ENCODE measurements at regions not wholly inside any gene's neighbourhood (a gene's known extent, or its start where the extent isn't known, plus 50 kb on each side); places are given as distances from the start of the nearest gene placed in this dataset.

- Histone ChIP-seq H3K4me1 (ENCODE audit: control insufficient read depth, insufficient read depth, low read length) (no peaks in the 10 kb centered on the region), H4K20me1 (ENCODE audit: control insufficient read depth, insufficient read depth) (no peaks in the 10 kb centered on the region), H3K4me2 (ENCODE audit: control insufficient read depth, insufficient read depth) (no peak overlapping the region), H3K27me3 (replicated peaks in 1 of 2; ENCODE audit: control insufficient read depth in 2 of 2, insufficient read depth in 2 of 2, low read length in 1 of 2) (no peaks in the 10 kb centered on the region), H3K27ac (ENCODE audit: control insufficient read depth, insufficient read depth) (no peak overlapping the region), H3K9me3 (replicated peaks; ENCODE audit: control insufficient read depth, insufficient read depth, low read length) (no peaks in the 10 kb centered on the region), H3K79me2 (ENCODE audit: control insufficient read depth, insufficient read depth, low read length) (no peaks in the 10 kb centered on the region), H3K9ac (ENCODE audit: control insufficient read depth, insufficient read depth, low read length) (no peak overlapping the region), H3K36me3 (ENCODE audit: control insufficient read depth in 2 of 2, insufficient read depth in 2 of 2, low read length in 1 of 2) (no peaks in the 10 kb centered on the region), H2AFZ (ENCODE audit: control insufficient read depth, low read depth, low read length) (no peak overlapping the region), H3K4me3 (no peak overlapping the region)
- ChIA-PET RAD21 (ENCODE audit: unreplicated experiment) (no interaction called here), POLR2A (no interaction called here), SMC1A (ENCODE audit: uncharacterized antibody, unreplicated experiment) (interaction anchor here (0.6 to 2.7 kb wide), 2 partner anchors 21 to 183 kb away, joined by 3 to 8 read pairs; no protein-coding TSS in a partner anchor), CTCF (interaction anchor here (0.8 kb wide), 1 partner anchor 207 kb away, joined by 3 read pairs; no protein-coding TSS in a partner anchor)
- ATAC-seq (no peak), DNase-seq (ENCODE audit: low read depth, low spot score) (no peak), FAIRE-seq (no peak)
- intact Hi-C loops (cut with micrococcal nuclease; ENCODE audit: unreplicated experiment) = no loop called here
- no peak for TF ChIP-seq TAF1 (IDR thresholded peaks at IDR 0.05; ENCODE audit: borderline replicate concordance, low read depth, low read length)
- no peak for TF ChIP-seq IRF4 (IDR thresholded peaks at IDR 0.05; ENCODE audit: low read depth, low read length)
- no peak for TF ChIP-seq SRF (IDR thresholded peaks at IDR 0.05; ENCODE audit: low read depth in 2 of 2, low read length in 2 of 2)
- no peak for TF ChIP-seq HCFC1 (IDR thresholded peaks at IDR 0.05; ENCODE audit: low read length)
- no peak for TF ChIP-seq RAD21 (IDR thresholded peaks at IDR 0.05; ENCODE audit: insufficient read depth, low read depth, low read length)
- no peak for TF ChIP-seq CHD4 (IDR thresholded peaks at IDR 0.05)
- in situ Hi-C loops (cut with MboI) = no loop called here
- no TSS peak for BruUV-seq (replicated peaks)
Measured at GRCh38 chr5:74409712-74410111, 230.8 kb downstream of the ENC1 start.

GRCh38 chr5:74409166-74409706 is 231.3 kb downstream of the ENC1 start:
- no peak for ATAC-seq
- no peak overlapping the region for H3K9ac ChIP-seq (ENCODE audit: control insufficient read depth, insufficient read depth, low read length)
- H3K27me3 ChIP-seq (replicated peaks in 1 of 2; ENCODE audit: control insufficient read depth in 2 of 2, insufficient read depth in 2 of 2, low read length in 1 of 2) = no peaks in the 10 kb centered on the region
- ChIA-PET CTCF (interaction anchor here (0.8 kb wide), 1 partner anchor 206 kb away, joined by 3 read pairs; no protein-coding TSS in a partner anchor), RAD21 (ENCODE audit: unreplicated experiment) (no interaction called here), SMC1A (ENCODE audit: uncharacterized antibody, unreplicated experiment) (interaction anchor here (0.9 to 2.7 kb wide), 3 partner anchors 11 to 21 kb away, joined by 4 to 8 read pairs (median 6); no protein-coding TSS in a partner anchor), POLR2A (no interaction called here)
- no peaks in the 10 kb centered on the region for H3K36me3 ChIP-seq (ENCODE audit: control insufficient read depth in 2 of 2, insufficient read depth in 2 of 2, low read length in 1 of 2)
- no TSS peak for BruUV-seq (replicated peaks)
- H3K27ac ChIP-seq (ENCODE audit: control insufficient read depth, insufficient read depth) = no peak overlapping the region
- no peaks in the 10 kb centered on the region for H3K4me1 ChIP-seq (ENCODE audit: control insufficient read depth, insufficient read depth, low read length)
- H3K79me2 ChIP-seq (ENCODE audit: control insufficient read depth, insufficient read depth, low read length) = no peaks in the 10 kb centered on the region
- FAIRE-seq = no peak
- H3K4me2 ChIP-seq (ENCODE audit: control insufficient read depth, insufficient read depth) = no peak overlapping the region
- no peak for DNase-seq (ENCODE audit: low read depth, low spot score)
- no peaks in the 10 kb centered on the region for H4K20me1 ChIP-seq (ENCODE audit: control insufficient read depth, insufficient read depth)
- intact Hi-C loops (cut with micrococcal nuclease; ENCODE audit: unreplicated experiment) (no loop called here), in situ Hi-C loops (cut with MboI) (no loop called here)
- no peaks in the 10 kb centered on the region for H3K9me3 ChIP-seq (replicated peaks; ENCODE audit: control insufficient read depth, insufficient read depth, low read length)
- no peak overlapping the region for H3K4me3 ChIP-seq
- WGBS (ENCODE audit: insufficient coverage, insufficient replicate concordance, low lambda C conversion rate, missing lambda C conversion rate) = 34% methylated on average over 4 of the region's 4 CpGs
- no peak overlapping the region for H2AFZ ChIP-seq (ENCODE audit: control insufficient read depth, low read depth, low read length)
- TF ChIP-seq CHD1 (IDR thresholded peaks at IDR 0.05; ENCODE audit: low read depth, low read length) (no peak), CHD2 (IDR thresholded peaks at IDR 0.05; ENCODE audit: borderline replicate concordance, low read depth, low read length) (no peak), DPF2 (IDR thresholded peaks at IDR 0.05) (no peak), SREBF1 (IDR thresholded peaks at IDR 0.05; ENCODE audit: low read length) (no peak), ZSCAN29 (IDR thresholded peaks at IDR 0.05) (no peak), FOS (IDR thresholded peaks at IDR 0.05; ENCODE audit: borderline replicate concordance, extremely low read depth, insufficient read length) (no peak), BACH1 (IDR thresholded peaks at IDR 0.05; ENCODE audit: borderline replicate concordance) (no peak), SMAD5 (IDR thresholded peaks at IDR 0.05; ENCODE audit: low read depth) (no peak)
- TF ChIP-seq, protein P1, sequence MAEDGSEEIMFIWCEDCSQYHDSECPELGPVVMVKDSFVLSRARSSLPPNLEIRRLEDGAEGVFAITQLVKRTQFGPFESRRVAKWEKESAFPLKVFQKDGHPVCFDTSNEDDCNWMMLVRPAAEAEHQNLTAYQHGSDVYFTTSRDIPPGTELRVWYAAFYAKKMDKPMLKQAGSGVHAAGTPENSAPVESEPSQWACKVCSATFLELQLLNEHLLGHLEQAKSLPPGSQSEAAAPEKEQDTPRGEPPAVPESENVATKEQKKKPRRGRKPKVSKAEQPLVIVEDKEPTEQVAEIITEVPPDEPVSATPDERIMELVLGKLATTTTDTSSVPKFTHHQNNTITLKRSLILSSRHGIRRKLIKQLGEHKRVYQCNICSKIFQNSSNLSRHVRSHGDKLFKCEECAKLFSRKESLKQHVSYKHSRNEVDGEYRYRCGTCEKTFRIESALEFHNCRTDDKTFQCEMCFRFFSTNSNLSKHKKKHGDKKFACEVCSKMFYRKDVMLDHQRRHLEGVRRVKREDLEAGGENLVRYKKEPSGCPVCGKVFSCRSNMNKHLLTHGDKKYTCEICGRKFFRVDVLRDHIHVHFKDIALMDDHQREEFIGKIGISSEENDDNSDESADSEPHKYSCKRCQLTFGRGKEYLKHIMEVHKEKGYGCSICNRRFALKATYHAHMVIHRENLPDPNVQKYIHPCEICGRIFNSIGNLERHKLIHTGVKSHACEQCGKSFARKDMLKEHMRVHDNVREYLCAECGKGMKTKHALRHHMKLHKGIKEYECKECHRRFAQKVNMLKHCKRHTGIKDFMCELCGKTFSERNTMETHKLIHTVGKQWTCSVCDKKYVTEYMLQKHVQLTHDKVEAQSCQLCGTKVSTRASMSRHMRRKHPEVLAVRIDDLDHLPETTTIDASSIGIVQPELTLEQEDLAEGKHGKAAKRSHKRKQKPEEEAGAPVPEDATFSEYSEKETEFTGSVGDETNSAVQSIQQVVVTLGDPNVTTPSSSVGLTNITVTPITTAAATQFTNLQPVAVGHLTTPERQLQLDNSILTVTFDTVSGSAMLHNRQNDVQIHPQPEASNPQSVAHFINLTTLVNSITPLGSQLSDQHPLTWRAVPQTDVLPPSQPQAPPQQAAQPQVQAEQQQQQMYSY (CRISPR knock-in tag; IDR thresholded peaks at IDR 0.05) = no peak
